ENCODE measurements at regions not wholly inside any gene's neighbourhood (a gene's known extent, or its start where the extent isn't known, plus 50 kb on each side); places are given as distances from the start of the nearest gene placed in this dataset.
A peak's percentile ranks its signal among the peaks of the same experiment; 100 is the strongest.
"Not testable (repeated sequence)": the region's sequence is repeated elsewhere in the genome, so short reads cannot be mapped to it uniquely, and the experiment has no call there.

DNA sequence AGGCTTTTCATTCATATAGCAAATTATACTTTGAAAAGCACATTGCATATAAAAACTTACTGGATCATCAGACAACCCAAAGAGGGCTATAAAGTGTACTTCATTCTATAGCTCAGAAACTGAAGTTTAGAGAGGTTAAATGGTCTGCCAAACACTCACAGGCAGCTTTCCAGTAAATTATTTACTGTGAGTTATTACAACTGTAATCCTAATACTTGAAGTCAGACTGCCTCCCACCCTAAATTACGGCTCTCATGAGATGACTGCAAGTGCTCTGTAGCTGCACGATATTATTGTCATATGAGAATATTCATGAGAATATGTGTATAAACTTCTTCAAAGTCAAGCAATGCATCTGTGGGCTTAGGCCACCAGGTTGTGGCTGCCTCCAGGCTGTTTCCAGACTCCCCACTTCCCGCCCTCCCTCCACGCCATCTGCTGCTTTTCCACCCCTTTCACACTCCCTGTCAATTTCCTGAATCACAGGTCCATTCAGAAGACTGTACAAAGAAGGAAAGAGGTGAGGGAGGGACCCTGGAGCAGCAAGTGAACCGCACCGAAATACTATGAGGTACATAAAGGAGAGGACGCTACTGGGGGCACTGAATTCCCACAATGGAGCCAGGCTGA is 111.1 kb upstream of the SPOPL start:
- no peak for DNase-seq (ENCODE audit: low spot score)

GRCh38 chr2:138391946-138392345 is 109.6 kb upstream of the SPOPL start:
- no peak for DNase-seq (ENCODE audit: low spot score)

DNA sequence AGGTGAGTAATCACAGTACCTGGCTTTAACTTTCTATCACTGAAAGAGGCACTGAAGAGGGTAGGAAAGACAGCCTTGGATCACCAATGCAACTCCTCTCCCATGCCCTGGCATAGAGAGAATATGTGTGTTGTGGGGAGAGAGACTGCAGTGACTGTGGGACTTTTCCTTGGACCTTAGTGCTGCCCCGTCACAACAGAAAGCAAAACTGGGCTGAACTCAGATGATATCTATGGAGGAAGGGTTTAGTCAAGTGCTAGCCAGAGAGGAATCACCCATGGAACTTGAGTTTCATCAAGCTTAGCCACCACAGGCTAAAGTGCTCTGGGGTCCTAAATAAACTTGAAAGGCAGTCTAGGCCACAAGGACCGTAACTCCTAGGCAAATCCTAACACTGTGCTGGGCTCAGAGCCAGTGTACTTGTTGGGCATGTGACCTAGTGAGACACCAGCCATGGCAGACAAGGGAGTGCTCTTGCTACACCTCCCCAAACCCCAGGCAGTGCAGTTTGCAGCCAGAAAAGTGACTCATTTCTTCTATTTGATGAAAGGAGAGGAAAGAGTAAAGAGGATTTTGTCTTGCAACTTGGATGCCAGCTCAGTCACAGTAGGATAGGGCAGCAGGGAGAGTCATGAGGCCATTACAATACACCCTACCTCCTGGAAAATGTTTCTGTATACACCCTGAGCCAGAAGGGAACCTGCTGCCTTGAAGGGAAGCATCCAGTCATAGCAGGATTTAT is 105.8 kb upstream of the SPOPL start:
- DNase-seq (ENCODE audit: low spot score) = peak; percentile 9

DNA sequence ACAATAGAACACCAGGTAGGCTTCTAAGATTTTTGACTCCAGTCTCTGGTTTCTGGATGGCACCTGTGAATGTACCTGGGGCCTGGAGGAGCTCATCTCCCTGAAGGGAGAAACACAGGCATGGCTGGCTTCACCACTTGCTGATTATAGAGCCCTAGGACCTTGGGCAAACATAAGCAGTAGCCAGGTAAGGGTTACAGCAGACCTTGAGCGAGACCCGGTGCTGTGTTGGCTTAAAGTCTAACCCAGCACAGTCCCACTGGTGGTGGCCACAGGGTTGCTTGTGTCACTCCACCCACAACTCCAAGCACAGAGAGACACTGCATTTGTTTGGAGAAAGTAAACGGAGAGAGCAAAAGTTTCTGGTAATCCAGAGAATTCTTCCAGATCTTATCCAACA is 104.7 kb upstream of the SPOPL start:
- no peak for DNase-seq (ENCODE audit: low spot score)

DNA sequence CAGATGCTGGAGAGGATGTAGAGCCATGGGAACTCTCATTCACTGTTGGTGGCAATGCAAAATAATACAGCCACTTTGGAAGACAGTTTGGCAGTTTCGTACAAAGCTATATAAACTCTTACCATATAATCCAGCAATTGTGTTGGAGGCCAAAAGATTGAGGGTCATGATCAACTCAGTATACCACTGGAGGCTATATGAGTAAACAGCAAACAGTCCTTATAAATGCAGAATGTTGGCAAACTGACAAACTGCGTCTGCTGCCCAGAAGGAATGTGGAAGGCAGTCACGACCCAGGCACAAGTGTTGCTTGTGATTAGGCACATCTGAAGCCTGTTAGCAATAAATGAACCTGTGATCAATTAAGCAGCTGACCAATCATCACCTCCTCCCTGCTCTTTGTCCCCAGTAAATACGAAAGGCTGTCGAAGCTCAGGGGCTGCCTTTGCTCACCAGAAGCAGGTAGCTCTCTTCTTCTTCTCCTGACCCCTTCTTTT is 98.1 kb upstream of the SPOPL start:
- DNase-seq (ENCODE audit: low spot score) = no peak

- DNase-seq (ENCODE audit: low spot score) = no peak
These were observed 87.6 kb upstream of the SPOPL start for GRCh38 chr2:138414014-138414413.

GRCh38 chr2:138415985-138416384 is 85.6 kb upstream of the SPOPL start:
- no peak for DNase-seq (ENCODE audit: low spot score)

DNA sequence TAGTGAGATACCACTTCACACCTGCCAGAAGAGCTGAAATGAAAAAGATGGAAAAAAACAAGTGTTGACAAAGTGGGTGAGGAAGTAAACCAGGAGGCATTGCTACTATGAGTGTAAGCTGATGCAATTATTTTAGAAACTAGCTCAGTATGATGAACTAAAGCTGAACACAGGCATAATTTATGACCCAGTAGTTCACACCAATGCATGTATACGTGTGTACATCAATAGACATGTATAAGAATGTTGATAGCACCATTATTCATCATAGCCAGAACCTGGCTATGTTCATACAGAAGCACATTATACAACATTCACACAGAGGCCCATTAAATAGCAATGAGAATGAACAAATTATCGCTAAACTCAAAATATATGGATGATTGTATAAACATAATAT is 83.1 kb upstream of the SPOPL start:
- no peak for DNase-seq (ENCODE audit: low spot score)

GRCh38 chr2:138421315-138421970 is 80.1 kb upstream of the SPOPL start:
- peak; percentile 8 for DNase-seq (ENCODE audit: low spot score)

- peak; percentile 66 for DNase-seq (ENCODE audit: low spot score)
These were observed 79.6 kb upstream of the SPOPL start for GRCh38 chr2:138421971-138422335.

- DNase-seq (ENCODE audit: low spot score) = no peak
These were observed 78.4 kb upstream of the SPOPL start for GRCh38 chr2:138423198-138423597.

DNA sequence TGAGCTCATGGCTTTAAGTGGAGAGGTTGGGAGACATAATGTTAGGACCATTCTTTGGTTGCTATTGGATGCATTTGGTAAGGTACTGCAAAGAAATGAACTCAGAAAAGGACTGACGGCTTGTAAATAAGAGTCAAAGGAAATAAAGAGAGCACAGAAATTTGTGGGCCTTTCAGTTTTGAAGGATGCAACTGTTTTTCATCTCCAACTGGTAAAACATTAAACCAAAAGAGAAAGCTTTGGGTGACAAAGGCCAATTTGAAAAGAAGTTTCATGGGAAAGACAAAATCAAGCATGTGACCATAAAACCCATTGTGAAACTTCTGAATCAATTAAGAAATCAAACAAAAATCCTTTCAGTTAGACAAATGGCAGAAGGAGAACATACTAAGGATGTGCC is 77.8 kb upstream of the SPOPL start:
- DNase-seq (ENCODE audit: low spot score) = no peak

DNA sequence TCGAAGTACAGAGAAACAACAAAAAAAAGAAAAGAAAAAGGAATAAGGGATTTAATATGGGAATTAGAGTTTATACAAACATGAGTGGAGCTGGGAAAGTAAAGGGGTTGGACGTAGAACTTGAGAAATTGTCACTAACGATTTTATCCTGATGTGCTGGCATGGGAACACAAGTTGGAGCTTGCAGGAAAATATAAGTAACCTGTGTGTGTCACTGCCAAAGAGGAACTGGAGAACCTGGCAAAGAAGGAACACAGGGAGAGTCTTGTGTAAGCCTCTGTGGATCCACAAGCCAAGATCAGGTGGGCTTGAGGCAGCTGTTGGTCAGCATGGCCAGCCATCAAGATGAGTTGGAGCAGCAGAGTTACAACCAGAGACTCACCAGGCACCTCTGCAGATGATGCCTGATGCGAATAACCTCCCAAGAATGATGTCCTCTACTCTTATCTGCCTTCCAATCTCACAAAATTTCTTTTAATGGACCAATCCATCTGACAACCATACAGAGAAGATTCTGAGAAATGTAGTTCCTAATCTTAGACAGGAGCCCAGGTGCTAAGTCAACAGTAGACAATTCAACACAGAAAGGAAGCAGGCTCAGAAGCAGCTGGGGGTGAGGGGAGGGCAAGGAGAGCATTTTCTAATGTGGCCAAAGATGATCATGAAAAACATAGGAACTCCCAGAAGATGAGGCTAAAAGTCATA is 77.0 kb upstream of the SPOPL start:
- DNase-seq (ENCODE audit: low spot score) = no peak

DNA sequence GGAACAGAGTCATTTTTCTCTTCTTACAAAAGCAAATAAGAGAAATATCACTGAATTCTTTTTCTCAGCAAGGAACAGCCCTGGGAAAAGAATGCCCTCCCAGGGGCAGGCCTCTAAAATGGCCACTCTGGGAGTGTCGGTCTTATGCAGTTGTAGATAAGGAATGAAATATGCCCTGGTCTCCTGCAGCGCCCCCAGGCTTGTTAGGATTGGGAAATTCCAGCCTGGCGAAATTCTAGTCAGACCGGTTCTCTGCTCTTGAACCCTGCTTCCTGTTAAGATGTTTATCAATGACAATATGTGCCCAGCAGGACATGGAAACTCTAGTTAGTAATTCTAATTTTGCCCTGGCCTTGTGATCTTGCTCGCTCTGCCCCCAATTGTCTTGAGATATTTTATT is 75.5 kb upstream of the SPOPL start:
- not testable (repeated sequence) for DNase-seq (ENCODE audit: low spot score)

DNA sequence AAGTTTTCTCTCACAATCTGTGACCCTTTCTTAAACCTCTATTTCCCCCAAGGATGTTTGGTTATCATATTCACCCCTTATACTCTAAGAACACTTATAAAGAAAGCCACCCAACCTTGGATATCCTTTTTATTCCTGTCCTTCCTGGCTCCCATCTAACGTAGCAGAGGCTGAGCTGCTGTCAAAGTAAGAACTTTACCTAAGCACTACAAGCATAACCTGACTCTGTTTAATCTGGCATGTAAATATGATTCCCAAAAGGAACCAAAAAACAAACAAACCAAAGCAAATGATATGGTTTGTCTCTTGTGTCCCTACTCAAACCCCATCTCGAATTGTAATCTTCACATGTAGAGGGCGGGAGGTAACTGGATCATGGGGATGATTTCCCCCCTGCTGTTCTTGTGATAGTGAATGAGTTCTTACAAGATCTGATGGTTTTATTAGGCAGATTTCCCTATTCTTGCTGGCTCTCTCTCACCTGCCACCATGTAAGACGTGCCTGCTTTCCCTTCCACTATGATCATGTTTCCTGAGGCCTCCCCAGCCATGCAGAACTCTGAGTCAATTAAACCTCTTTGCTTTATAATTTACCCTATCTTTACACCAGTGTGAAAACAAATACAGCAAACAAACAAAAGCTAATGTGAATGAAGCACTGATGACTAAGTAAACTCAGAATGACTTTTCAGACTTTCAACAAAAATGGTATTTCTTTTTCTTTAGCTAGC is 72.7 kb upstream of the SPOPL start:
- no peak for DNase-seq (ENCODE audit: low spot score)

DNA sequence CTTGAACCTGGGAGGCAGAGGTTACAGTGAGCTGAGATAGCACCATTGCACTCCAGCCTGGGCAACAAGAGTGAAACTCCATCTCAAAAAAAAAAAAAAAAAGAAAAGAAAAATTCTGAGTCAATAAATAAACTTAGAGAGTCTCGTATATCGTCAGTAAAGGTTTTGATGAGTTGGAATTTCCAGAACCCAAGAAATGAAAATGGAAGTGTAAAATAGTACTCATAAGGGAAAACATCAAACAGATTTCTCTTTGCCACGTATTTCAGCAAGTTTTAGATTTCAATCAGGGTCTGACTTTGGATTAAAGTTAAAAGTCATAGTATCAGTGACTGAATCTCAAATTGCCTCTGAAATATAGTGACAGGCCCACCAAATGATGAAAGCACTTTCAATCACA is 71.4 kb upstream of the SPOPL start:
- DNase-seq (ENCODE audit: low spot score) = no peak

- peak; percentile 9 for DNase-seq (ENCODE audit: low spot score)
These were observed 68.6 kb upstream of the SPOPL start for GRCh38 chr2:138432971-138433370.

DNA sequence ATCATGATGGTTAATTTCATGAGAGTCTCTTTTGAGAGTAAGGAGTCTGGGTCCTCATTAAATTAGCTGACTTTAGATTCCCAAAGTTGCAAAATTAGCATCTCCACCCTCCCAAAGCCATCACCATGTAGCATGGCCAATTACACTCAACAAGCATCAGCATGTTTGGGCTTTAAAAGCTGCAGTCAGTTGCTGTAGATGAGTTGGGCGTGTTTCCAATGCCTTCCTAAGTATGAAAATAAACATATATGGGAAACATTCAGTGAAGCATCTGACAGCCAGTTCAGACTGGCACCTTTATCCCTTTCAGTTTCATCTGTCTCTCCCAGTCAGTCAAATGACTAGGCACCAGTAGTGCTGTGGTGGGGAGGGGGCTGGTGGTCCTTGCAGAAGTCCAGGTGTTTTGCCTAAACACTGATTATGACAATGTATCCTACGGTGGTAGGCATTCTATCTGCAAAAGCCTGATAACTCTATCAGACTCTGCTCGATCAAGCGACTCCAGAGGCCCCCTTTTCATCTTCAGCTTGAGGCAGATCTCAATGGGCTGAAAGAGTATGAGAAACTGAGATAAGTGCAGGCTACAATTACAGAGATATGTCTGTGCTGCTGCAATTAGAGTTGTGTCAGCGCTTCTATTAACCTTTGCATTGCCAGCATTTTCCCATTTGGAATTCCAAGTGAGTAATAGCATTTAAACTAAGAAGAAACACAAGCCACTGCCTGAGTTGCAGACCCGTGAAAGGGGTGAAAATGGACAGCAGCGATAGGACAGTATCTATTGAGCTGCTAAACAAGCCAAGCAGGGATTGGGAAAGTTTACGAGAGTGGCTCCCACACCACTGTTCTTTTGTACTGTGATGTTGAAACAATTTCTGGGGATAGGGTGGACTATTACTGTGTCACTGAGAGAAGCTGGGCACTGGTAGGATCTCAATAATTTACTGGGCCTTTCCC is 67.3 kb upstream of the SPOPL start:
- DNase-seq (ENCODE audit: low spot score) = no peak

- DNase-seq (ENCODE audit: low spot score) = no peak
These were observed 65.9 kb upstream of the SPOPL start for GRCh38 chr2:138435701-138436100.

DNA sequence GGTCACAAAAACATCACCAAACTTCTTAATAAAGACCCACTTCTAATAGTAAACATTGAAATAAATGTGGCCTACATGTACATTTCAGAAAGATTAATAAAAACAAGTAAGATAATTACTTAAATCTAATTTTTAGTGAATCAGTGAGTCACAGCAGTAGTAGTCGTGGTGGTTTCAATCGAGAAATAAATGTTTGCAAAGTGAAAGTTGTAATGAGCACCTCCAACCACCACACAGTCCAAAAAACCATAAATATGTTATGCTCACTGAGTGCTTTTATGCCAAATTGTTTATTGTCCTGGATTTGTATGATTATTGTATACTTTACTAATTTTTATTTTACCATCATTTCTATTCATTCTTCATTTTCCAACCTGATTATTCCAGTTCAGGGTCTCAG is 61.8 kb upstream of the SPOPL start:
- DNase-seq (ENCODE audit: low spot score) = no peak

DNA sequence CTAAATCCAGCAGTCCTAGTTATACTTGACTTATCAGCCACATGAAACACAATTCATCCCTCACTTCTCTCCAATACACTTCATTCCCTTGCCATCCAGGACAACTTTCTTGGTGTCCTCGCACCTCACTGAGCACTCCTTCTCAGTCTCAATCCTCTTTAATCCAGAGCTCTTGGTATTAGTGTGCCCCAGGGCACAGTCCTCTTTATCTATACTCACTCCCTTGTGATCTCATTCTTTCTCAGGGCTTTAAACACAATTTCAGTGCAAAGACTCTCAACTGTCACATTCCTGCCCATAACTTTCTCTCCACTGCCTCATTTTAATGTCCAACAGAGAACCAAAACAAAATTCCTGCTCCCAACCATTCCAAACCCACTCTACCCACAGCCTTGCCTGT is 60.8 kb upstream of the SPOPL start:
- no peak for DNase-seq (ENCODE audit: low spot score)
